Testis (tissue), 2 donors: ENCODE measurements at regions not wholly inside any gene's neighbourhood (a gene's known extent, or its start where the extent isn't known, plus 50 kb on each side); places are given as distances from the start of the nearest gene placed in this dataset.

Source experiments
- POLR2A ChIP-seq: fragments of 450-650 bp; IDR thresholded peaks from one replicate; pipeline ENCODE4 v1.6.1; 2017; ENCODE audit warnings: antibody characterized with exemption, mild to moderate bottlenecking, moderate library complexity
- TF ChIP-seq, protein P1 (sequence below), 3 experiments: fragments of 450-650 bp in 2 of 3; fragments of 200-600 bp in 1 of 3; sonication (generic) in 1 of 3; IDR thresholded peaks; one replicate each; pipeline ENCODE4 v1.5.1; 2016 to 2019; ENCODE audit warnings: antibody characterized with exemption in 3 of 3, mild to moderate bottlenecking in 2 of 3, moderate library complexity in 1 of 3

DNA sequence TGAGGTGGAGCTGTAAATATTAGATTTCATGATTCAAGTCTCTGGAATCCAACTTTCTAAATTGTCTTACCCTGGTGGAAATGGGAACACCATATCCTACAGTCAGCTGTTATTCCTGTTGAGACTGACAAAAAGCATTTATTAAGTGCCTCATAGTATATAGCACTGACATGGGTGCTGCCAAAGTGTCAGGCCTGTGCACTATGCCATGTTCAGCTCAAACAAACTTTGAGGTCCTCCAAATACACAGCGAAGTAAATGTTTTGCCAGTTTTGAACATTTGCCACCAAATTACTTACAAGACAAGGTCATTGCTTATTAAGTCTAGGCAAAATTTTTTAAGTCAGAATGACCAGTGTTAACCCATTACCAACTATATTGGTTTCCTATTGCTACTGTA lies 162.9 kb upstream of the SLC25A13 start:
- TF ChIP-seq, protein P1, sequence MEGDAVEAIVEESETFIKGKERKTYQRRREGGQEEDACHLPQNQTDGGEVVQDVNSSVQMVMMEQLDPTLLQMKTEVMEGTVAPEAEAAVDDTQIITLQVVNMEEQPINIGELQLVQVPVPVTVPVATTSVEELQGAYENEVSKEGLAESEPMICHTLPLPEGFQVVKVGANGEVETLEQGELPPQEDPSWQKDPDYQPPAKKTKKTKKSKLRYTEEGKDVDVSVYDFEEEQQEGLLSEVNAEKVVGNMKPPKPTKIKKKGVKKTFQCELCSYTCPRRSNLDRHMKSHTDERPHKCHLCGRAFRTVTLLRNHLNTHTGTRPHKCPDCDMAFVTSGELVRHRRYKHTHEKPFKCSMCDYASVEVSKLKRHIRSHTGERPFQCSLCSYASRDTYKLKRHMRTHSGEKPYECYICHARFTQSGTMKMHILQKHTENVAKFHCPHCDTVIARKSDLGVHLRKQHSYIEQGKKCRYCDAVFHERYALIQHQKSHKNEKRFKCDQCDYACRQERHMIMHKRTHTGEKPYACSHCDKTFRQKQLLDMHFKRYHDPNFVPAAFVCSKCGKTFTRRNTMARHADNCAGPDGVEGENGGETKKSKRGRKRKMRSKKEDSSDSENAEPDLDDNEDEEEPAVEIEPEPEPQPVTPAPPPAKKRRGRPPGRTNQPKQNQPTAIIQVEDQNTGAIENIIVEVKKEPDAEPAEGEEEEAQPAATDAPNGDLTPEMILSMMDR (IDR thresholded peaks at IDR 0.05), result no peak
- TF ChIP-seq POLR2A, result no peak
